Hematopoietic multipotent progenitor cell treated with erythropoietin and hydrocortisone succinate and interleukin-3 and kit ligand, for 4 days (in vitro differentiated cells): ENCODE measurements at regions not wholly inside any gene's neighbourhood (a gene's known extent, or its start where the extent isn't known, plus 50 kb on each side); places are given as distances from the start of the nearest gene placed in this dataset.
A peak's percentile ranks its signal among the peaks of the same experiment; 100 is the strongest.

Experiments used
- DNase-seq: peaks from one replicate; pipeline ENCODE4 v3.0.0-alpha.2; 2015

DNA sequence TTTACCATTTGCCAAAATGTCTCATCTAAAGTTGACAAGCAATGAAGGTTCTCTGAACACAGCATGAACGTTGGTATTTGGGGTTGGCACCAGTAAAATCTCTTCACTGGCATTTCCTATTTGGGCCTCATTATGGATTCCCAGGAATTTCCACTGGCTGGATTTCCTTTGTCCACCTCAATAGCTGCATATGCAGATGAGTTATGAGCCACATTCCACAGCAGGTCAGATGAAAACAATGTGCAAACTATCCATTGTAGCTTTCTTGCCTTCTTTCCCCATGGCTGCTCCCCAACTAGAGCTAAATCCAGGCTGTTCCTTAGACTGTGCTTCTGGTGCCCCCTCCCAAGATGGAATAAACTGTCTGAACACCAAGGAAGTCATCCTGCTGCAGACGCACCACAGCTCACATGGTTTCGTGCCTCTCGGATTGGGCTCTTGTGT lies 168.1 kb upstream of the FGGY start:
- no peak for DNase-seq

DNA sequence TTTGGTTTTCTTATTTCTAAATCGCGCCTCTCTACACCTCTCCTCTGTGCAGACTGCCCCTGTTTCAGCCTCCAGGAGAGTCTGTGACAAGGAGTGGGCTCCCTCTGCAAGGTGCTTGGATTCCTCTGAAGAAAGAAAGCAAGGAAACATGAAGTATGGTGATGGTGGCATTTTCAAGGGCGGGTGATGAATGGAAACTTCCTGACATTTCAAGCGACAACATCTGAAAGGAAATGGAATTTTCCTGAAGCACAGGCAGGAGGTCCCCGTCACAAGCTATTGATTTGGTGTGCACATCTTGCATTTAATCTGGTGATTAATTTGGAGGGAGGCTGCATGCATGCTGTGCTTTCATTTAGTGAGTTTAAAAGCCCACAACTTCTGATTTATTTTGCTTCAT lies 164.6 kb upstream of the FGGY start:
- DNase-seq: no peak

DNA sequence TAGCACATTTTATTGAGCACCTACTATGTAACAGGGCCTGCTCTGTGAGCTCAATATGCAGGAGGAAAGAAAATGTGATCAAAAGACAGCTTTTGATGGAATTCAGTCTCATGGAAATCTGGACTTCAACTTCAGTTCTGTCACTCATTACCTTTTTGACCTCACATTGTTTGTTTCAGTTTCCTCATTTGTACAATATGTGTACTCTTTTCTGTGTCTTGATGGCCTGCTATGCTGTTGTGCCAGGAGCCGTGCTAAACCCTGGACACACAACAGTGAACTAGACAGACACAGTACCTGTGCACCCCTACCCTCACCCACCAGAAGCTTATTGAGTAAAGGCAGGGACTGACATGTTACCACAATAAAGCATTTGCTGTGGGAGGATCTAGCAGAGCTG lies 162.9 kb upstream of the FGGY start:
- DNase-seq: no peak

DNA sequence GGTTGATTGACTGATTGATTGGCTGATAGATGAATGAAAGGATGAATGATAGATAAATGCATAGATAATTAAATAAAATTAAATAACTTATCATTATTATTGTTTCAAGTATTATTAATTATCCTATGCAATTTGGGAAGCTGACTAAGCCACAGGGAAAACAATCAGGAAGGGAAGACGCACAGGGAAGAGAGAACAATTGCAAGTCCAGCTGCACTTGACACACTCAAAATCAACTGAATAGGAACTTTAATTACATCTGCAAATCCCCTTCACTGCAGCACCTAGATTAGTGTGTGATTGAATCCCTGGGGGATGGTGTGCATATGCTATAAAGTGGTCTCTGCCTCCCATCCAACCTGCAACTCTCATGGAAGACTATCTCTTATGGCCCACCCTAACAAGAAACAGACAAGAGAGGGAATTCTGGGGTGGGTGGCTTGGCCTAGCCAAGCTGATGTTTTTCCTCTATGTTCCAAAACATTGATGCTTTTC lies 161.1 kb upstream of the FGGY start:
- DNase-seq: no peak

DNA sequence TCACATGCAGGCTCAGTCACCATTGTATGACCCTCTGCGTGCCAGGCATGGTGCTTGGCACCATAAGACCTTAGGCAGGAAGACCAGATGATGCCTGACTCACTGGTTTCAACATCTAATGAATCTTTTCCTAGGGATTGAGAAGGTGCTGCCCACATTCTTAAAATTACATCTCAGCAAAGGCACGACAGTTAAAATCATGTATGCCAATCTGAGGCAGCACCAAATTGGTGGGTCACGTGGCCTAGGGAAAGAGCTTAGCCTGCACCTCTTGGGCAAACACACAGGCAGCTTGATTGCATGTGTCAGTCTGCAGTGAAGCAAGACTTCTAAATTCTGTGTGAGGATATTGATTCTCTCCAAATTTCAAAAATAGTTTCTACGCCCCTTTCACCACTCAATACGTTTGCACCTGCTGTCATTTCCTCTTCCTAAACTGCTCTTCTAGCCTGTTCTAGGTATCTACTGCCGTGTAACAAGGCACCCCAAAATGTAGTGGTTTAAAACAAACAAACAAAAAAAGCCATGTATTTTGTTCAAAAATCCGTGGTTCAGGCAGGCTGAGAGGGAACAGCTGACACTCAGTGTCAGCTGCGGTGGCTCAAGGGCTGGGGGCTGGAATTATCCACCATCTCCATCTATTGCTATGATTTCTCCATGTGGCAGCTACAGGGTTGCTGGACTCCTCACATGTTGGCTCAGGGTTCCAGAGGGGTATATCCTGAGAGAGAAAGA lies 160.2 kb upstream of the FGGY start:
- no peak for DNase-seq

DNA sequence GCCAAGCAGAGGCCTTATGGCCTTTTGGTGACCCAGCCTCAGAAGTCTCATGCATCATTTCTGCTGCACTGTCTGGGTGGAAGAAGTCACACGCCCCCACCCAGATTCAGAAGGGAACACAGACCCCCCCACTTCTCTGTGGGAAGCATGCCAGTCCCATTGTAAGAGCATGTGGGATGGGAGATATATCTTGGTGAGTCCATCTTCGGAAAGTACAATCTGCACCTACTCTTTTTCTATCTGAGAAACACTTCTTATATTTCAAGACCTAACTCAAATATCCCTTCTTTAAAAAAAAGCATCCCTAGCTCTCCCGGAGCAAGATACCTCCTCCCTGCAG lies 159.6 kb upstream of the FGGY start:
- DNase-seq: no peak

DNA sequence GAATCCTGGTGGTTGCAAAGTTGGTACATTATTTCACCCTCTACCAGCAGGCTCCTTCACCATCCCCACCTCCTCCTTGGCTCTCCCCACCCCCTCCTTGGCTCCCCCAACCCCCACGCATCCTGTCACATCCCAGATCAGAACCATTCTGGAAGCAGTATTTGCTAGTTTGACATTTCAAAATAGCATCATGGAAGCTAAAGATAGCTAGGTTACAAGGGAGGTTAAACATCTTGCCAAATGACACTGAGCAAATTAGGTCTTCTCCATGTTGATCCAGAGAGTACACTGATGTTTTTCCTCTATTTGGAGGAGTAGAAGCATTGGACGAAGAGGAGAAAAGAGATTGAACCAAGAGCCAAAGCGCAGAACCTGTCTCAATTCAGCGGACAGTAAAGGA lies 158.9 kb upstream of the FGGY start:
- DNase-seq: no peak

DNA sequence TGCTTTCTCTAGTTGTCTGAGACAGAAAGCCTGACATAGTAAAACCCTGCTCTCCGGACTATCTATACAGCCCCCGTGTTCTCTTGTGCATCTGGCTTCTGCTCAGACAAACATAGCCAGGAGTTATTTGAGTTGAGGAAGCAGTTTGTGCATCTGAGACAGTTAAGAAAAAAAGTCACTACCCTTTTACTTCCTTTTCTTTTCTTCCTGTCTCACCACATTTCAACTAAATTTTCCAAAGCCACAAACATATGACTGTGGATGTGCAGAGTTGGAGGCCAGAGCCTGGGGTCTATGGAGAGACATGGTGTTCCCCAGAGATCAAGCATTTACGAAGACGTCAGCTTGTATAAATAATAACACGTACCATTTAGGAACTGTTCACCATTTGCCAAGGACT lies 158.5 kb upstream of the FGGY start:
- peak; percentile 51 for DNase-seq

DNA sequence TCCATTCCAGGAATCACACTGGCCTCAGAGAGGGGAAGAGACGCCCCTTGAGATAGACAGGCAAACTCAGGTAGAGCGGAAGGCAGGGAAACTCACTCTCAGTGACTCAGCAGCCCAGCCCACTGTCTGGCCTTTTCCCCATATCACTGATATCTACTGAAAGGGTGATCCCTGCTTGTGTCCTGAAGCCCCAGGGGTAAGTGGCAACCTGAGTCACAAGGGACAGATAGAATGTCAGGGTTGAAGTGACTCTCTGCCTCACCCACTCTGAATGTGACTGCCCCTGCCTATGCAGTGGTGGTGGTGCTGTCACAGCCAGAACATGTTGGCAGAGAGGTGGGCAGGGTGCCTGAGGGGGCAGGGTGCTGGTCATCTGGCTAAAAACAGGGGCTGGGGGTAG lies 157.5 kb upstream of the FGGY start:
- no peak for DNase-seq

DNA sequence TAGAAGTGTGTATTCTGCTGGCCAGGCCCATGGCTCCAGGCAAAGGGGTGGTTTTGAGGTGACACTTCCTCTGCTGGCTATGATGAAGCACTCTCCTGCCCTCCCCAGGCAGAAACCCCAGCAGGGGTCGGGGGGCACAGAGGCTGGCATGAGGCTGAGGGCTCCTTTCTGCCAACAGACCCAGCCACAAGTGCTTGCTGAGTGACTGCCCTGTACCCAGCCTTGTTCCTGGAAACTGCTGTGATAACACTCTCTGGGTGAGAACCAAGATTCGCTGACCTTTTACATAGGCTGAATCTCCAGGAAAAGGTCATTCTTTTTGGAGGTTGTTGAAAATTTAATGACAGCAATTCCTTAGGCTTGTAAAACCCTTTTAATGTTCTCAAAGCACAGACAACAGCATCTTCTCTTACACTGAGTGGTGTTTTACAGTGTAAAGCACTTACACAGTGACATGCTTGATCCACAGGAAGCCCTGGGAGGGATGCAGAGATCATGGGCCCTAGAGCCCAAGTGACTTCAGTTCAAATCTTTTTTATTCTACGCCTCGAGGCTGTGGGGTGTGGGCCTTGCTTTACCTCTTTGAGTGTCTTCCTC lies 155.5 kb upstream of the FGGY start:
- no peak for DNase-seq

DNA sequence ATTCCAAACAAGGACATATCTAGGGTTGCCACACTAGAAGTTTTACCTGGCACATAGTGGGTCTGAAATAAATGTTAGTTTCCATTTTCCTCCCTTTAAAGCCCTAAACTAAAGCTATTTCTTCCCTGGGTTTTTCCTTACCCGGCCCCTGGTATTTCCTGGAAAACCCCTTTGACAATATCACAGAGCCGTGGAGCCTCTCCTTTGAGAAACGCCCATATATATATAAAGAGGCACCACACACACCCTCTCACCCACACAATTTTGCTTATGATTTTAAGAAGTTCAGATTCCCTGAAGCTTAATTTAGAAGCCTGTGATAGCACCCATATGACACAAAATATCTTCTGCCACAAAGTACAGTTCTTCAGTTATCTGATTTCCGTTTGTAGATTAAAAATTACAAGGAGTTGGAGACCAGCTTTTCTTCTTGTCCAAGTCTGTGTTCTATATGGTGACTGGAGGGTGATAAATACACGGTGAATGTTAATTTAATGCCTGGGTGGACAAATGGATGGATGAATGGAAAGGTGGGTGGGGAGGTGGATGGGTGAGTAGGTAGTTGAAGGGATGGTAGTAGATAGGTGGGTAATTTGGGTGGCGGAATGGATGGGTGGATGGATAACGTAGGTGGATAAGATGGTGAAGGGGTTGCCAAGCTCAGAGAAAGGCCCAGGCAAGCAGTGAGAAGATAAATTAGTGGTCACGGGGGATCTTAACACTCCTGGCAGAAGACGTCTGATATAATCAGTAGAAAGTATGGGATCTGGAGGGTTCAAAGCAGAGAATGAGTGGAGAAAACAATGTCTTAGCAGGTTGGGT lies 154.4 kb upstream of the FGGY start:
- DNase-seq: peak; percentile 21

DNA sequence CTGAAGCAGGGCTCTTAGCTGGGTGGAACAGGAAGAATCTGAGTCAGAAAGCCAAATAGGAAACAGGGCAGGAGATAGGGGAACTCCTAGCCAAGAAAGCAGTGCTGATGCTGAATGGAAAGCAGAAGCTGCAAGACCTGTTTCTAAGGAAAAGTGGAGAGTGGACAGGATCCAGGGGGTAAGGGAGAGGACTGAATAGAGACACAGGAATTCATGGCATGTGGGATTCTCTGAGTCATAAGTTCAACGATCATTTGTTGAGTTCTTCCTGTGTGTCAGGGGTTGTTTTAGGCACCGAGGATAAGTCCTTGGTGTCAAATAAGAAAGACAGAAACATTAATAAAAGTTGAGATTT lies 153.8 kb upstream of the FGGY start:
- DNase-seq: peak; percentile 43

DNA sequence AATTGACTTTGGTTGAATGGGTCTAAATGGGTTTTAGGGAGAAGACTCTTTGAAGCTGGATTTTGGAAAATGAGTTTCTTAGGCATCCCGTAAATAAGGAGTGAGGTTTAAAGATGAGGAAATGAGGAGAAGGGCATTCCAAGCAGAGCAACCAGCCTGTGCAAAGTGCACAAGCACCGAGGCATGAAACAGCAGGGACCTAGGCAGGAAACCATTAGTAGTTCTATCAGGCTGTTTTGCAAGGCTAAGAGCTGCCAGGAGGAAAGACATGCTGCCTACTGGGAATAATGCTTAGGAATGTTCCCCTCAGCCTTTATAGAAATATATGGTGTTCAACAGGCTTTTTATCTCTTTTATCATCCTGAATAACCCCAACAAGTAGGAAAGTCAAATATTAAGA lies 153.1 kb upstream of the FGGY start:
- no peak for DNase-seq

DNA sequence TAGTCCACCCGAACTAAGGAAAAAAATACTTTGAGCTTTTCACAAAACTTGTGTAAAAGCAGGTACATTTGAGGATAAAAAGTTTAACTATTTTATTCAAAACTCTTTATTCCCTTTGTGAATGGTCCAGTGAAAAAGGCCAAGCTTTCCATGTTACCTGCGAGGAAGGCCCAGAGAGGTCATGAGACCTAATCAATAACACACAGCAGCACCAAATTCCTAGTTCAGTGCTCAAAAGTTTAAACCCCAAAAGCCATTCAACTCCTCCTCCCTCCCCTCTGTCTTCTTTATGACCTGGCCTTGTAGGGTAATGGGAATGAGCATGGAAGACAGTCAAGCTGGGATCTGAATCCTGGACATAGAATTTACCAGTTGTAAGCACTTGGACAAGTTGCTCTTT lies 151.9 kb upstream of the FGGY start:
- no peak for DNase-seq

DNA sequence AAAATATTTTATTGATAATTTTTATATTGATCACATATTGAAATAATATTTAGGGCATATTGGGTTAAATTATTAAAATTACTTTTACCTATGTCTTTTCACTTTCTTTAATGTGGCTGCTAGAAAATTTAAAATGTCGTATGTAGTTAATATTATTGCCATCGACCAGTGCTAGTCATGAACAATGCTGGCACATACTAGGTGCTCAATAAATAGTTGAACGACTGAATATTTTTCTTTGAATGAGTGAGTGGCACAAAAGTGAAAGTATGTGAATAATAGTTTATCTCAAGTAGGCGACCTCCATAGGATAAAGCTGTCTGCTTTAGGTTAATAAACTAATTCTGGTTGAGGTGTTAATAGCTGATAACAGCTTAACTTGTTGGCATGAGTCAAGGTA lies 150.8 kb upstream of the FGGY start:
- no peak for DNase-seq

DNA sequence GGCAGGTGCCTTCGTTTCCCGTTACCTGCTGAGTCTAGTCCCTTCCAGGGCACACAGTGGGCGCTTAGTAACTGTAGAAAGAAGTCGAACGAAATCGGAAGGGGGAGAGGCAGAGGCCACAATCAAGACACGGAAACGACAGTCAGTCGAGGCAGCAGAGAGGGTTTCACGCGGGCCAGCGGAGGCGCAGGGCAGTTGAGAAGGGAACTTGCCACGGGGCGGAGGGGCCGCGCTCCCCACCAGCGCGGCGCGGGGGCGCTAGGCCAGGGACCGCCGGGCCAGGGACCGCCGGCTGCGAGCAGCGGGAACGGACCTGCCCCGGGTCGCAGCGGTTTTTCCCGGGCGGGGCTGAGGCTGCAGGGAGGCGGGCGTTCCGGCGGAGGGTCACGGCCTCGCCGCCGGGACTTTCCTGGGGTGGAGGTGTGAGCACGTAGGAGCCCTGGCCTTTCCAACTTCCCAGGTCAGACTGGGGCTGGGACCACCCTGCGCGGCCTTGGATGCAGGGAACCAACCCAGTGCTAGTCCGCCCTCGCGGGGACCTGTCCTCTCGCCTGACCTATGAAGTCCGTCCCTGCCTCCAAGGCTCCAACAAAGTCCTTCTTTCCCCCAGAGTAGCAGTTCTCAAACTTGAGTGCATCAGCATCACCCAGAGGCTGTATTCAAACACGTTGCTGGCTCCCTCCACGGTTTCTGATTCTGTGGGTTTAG lies 150.1 kb upstream of the FGGY start:
- peak; percentile 58 for DNase-seq

DNA sequence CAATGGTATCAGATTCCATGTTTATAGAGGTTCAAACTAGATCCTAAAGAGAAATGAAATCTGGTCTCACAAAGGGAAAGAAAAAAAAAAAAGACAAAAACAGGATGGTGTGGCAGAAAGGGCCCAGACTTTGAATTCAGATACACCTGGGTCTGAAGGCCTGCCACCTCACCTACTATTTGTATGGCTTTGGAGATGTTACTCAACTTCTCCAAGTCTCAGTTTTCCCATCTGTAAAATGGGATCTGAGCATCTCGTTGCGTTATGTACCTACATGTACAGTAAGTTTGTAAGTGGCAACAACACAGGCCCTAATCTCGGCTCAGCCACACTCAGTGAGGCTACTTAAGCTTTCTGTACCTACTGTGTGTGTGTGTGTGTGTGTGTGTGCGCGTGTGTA lies 147.5 kb upstream of the FGGY start:
- DNase-seq: no peak

DNA sequence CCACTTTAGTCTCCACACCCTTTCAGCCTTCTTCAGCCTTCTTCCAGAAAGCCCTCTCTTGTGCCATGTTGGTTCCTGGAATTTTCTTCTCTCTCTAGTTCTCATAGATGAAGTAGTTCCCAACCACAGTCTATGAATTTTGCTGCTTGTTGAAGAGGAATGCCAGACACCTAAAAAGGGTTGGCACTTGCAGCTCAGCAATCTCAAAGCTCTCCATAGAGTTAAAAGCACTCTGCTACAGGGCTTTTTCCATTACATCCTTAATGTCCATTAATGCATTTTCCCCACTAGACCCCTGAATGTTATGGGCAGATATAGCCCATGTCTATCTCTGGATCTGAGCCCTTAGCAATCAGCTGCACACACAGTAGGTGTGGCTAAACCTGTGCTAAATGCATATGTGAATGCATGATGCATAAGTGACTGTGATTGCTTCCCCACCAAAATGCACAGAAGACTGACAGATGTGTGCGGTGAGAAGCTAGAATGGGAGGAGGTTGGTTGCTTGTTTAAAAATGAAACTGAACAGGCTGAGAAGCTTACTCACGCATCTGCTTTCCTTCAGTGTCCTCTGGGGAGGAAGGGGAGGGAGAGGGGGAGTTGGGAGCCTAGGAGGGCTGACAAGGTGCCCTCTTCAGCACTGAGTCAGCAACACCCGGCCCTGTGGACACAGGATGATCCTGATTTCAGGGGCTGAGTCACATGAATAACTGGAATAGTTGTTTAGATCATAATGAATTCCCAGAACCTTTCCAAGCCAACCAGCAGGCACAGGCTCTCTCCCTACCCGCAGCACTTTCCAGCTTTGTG lies 146.1 kb upstream of the FGGY start:
- DNase-seq: no peak

DNA sequence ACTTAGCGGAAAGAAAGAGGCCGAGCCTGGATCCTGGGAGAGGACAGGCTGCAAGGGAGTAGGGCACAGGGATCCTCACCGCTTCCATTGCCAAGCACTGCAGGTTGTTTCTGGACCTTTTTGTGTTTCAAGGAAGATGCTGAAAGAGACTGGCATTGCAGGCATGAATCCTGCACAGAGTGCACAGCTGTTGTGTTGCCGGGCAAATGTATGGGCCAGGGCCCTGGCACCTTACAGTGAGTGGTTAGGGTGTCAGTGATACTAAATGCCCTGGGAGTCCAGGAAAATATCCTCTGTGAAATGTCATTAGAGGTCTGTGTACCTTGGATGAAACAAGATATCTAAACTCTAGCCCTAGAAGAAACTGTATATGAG lies 145.5 kb upstream of the FGGY start:
- no peak for DNase-seq

DNA sequence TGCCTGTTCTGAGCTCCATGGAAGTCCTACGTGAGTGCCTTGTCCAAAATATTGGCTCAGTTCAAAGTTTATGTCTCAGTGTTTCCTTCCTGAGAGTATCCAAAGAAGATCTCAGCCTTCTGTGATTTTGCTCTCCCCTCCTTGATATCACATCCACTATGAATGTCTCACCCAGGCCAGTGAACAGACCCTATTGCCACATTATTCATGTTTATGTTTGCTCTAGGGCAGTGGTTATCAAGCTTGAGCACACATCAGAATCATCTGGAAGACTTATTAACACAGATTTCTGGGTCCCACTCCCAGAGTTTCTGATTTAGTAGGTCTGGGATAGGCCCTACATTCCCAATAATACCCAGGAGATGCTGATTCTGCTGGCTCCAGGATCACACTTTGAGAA lies 145.0 kb upstream of the FGGY start:
- DNase-seq: no peak

DNA sequence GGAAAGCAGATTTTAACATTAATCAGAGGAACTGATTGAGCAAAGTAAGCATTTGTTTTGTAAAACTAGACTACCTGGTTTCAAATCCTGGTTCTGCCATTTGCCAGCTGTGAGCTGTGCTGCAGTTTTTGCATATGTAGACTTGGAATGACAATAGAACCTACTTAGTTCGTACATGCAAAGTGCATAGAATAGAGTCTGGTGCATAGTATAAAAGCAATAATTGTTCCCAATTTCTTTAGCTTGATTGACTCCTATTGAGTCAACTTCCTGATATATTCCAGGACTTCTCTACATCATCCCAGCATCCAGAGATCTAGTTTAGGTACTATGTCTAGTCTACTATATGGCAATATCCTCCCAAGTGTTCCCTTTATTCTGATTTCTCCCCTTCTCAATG lies 144.4 kb upstream of the FGGY start:
- no peak for DNase-seq

DNA sequence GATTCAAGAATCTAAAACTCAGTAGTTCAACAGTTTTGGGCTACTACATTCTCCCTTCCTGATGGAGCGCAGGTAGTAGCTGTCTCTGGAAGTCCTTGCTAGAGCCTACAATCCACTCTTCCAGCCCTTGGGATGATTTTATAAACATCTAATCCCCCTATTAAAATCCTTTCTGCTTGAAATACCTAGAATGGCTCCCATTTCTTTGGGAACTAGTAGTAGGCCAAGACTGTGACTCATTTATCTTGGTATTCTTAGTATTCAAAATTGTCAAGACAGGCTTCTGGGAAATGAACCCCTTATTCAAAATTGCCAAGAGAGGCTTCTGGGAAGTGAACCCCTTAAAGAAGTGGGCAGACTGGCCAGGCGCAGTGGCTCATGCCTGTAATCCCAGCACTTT lies 142.5 kb upstream of the FGGY start:
- DNase-seq: no peak

DNA sequence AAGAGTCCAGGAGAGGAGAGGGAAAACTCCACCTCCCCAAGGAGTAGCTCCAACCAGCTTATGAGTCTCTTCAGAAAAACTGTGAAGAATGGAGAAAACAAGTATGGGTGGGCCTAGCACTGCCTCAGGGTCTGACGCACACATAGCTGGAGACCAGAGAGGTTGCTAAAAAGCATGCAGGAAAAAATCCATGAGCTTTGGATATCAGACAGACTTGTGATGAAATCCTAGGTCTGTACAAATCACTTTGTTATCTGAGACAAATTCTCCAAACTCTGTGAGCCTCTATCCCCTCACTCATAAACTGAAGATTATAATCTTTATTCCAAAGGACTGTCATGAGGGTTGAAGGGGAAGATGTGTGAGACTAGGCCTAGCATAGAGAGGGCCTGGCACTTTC lies 141.5 kb upstream of the FGGY start:
- no peak for DNase-seq
